ENCODE measurements at regions not wholly inside any gene's neighbourhood (a gene's known extent, or its start where the extent isn't known, plus 50 kb on each side); places are given as distances from the start of the nearest gene placed in this dataset.

- Histone ChIP-seq H3K4me3 (ENCODE audit: low read depth, low read length) (no peak overlapping the region), H3K4ac (ENCODE audit: low read depth, low read length) (no peak overlapping the region), H3K4me1 (ENCODE audit: control insufficient read depth in 1 of 2, insufficient read depth in 2 of 2, low read length in 2 of 2) (peaks cover 0 to 2% of the 10 kb centered on the region in 2 experiments), H3K9ac (ENCODE audit: low read length) (no peak overlapping the region), H3K14ac (ENCODE audit: low read length) (no peak overlapping the region), H4K91ac (ENCODE audit: low read depth, low read length) (no peak overlapping the region), H2BK5ac (ENCODE audit: low read depth, low read length, poor library complexity) (no peak overlapping the region), H4K8ac (ENCODE audit: low read depth, low read length) (no peak overlapping the region), H3K23ac (ENCODE audit: low read length) (no peak overlapping the region), H3K79me2 (ENCODE audit: control insufficient read depth, insufficient read depth, low read length, poor library complexity) (no peaks in the 10 kb centered on the region), H3K4me2 (ENCODE audit: low read length) (no peak overlapping the region), H3K79me1 (ENCODE audit: low read length) (no peaks in the 10 kb centered on the region), H3K36me3 (ENCODE audit: control insufficient read depth in 1 of 2, insufficient read depth in 2 of 2, low read length in 2 of 2) (no peaks in the 10 kb centered on the region), H3K18ac (ENCODE audit: low read length) (no peak overlapping the region), H2AFZ (ENCODE audit: insufficient read depth, low read length, poor library complexity) (no peak overlapping the region), H3K27me3 (ENCODE audit: insufficient read depth, low read length) (no peaks in the 10 kb centered on the region), H3K27ac (ENCODE audit: low read depth, low read length) (no peak overlapping the region), H3K9me3 (ENCODE audit: insufficient read depth, low read depth, low read length) (no peaks in the 10 kb centered on the region), H2AK5ac (ENCODE audit: low read length) (no peak overlapping the region), H2BK12ac (ENCODE audit: low read length) (no peak overlapping the region), H4K12ac (ENCODE audit: low read depth, low read length) (no peak overlapping the region), H2BK120ac (ENCODE audit: insufficient read depth, low read length, poor library complexity) (no peak overlapping the region)
- no peak for DNase-seq
Measured at GRCh38 chr1:58874342-58874741, 90.5 kb upstream of the JUN start.

- no peak overlapping the region for H3K4me2 ChIP-seq (ENCODE audit: low read length)
- H3K79me1 ChIP-seq (ENCODE audit: low read length) = no peaks in the 10 kb centered on the region
- H3K27ac ChIP-seq (ENCODE audit: low read depth, low read length) = no peak overlapping the region
- H4K8ac ChIP-seq (ENCODE audit: low read depth, low read length) = no peak overlapping the region
- H2BK5ac ChIP-seq (ENCODE audit: low read depth, low read length, poor library complexity) = no peak overlapping the region
- H3K4ac ChIP-seq (ENCODE audit: low read depth, low read length) = no peak overlapping the region
- H4K12ac ChIP-seq (ENCODE audit: low read depth, low read length) = no peak overlapping the region
- H3K18ac ChIP-seq (ENCODE audit: low read length) = no peak overlapping the region
- H3K9ac ChIP-seq (ENCODE audit: low read length) = no peak overlapping the region
- no peak overlapping the region for H2BK120ac ChIP-seq (ENCODE audit: insufficient read depth, low read length, poor library complexity)
- no CpG with 5 or more reads among the region's 12 CpGs for WGBS (ENCODE audit: extremely low coverage, insufficient coverage, insufficient read length)
- H3K4me3 ChIP-seq (ENCODE audit: low read depth, low read length) = no peak overlapping the region
- H3K23ac ChIP-seq (ENCODE audit: low read length) = no peak overlapping the region
- no peak overlapping the region for H2AFZ ChIP-seq (ENCODE audit: insufficient read depth, low read length, poor library complexity)
- H2AK5ac ChIP-seq (ENCODE audit: low read length) = no peak overlapping the region
- H3K14ac ChIP-seq (ENCODE audit: low read length) = no peak overlapping the region
- no peak overlapping the region for H2BK12ac ChIP-seq (ENCODE audit: low read length)
- peaks cover 0 to 2% of the 10 kb centered on the region in 2 experiments for H3K4me1 ChIP-seq (ENCODE audit: control insufficient read depth in 1 of 2, insufficient read depth in 2 of 2, low read length in 2 of 2)
- no peaks in the 10 kb centered on the region for H3K36me3 ChIP-seq (ENCODE audit: control insufficient read depth in 1 of 2, insufficient read depth in 2 of 2, low read length in 2 of 2)
- no peak overlapping the region for H4K91ac ChIP-seq (ENCODE audit: low read depth, low read length)
- no peaks in the 10 kb centered on the region for H3K27me3 ChIP-seq (ENCODE audit: insufficient read depth, low read length)
- H3K9me3 ChIP-seq (ENCODE audit: insufficient read depth, low read depth, low read length) = no peaks in the 10 kb centered on the region
- no peaks in the 10 kb centered on the region for H3K79me2 ChIP-seq (ENCODE audit: control insufficient read depth, insufficient read depth, low read length, poor library complexity)
- DNase-seq = no peak
Measured at GRCh38 chr1:58874757-58875755, 91.2 kb upstream of the JUN start.

GRCh38 chr1:58879464-58879863, 95.6 kb upstream of the JUN start:
- Histone ChIP-seq H3K4me3 (ENCODE audit: low read depth, low read length) (no peak overlapping the region), H3K18ac (ENCODE audit: low read length) (no peak overlapping the region), H3K9me3 (ENCODE audit: insufficient read depth, low read depth, low read length) (no peaks in the 10 kb centered on the region), H3K79me2 (ENCODE audit: control insufficient read depth, insufficient read depth, low read length, poor library complexity) (no peaks in the 10 kb centered on the region), H3K4me2 (ENCODE audit: low read length) (no peak overlapping the region), H2AFZ (ENCODE audit: insufficient read depth, low read length, poor library complexity) (no peak overlapping the region), H3K79me1 (ENCODE audit: low read length) (no peaks in the 10 kb centered on the region), H2AK5ac (ENCODE audit: low read length) (no peak overlapping the region), H3K27ac (ENCODE audit: low read depth, low read length) (no peak overlapping the region), H2BK120ac (ENCODE audit: insufficient read depth, low read length, poor library complexity) (no peak overlapping the region), H4K12ac (ENCODE audit: low read depth, low read length) (no peak overlapping the region), H3K4me1 (ENCODE audit: control insufficient read depth in 1 of 2, insufficient read depth in 2 of 2, low read length in 2 of 2) (peaks cover 5 to 14% of the 10 kb centered on the region in 2 experiments), H3K4ac (ENCODE audit: low read depth, low read length) (no peak overlapping the region), H2BK12ac (ENCODE audit: low read length) (no peak overlapping the region), H3K36me3 (ENCODE audit: control insufficient read depth in 1 of 2, insufficient read depth in 2 of 2, low read length in 2 of 2) (no peaks in the 10 kb centered on the region), H3K27me3 (ENCODE audit: insufficient read depth, low read length) (no peaks in the 10 kb centered on the region), H3K14ac (ENCODE audit: low read length) (no peak overlapping the region), H4K8ac (ENCODE audit: low read depth, low read length) (no peak overlapping the region), H4K91ac (ENCODE audit: low read depth, low read length) (no peak overlapping the region), H2BK5ac (ENCODE audit: low read depth, low read length, poor library complexity) (no peak overlapping the region), H3K23ac (ENCODE audit: low read length) (no peak overlapping the region), H3K9ac (ENCODE audit: low read length) (no peak overlapping the region)
- no CpG with 5 or more reads among the region's 2 CpGs for WGBS (ENCODE audit: extremely low coverage, insufficient coverage, insufficient read length)
- no peak for DNase-seq

DNA sequence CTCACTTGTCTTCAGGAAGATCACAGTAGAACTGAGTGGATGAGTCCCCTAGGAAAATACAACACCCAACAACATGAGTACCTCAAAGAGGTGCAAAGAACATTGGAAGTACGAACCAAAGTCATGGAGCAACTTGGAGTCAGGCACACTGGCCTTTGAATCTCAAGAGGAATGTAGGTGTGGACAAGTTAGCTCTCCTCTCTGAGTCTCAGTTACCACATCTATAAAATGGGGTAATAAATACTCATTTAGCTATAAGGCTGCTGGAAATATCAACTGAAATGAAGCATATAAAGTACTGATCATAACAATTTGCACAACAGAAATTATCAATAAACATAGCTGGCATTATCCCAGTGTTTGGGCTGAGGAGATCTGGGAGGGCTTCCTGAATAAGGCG, 96.7 kb upstream of the JUN start:
- Histone ChIP-seq H2AFZ (ENCODE audit: insufficient read depth, low read length, poor library complexity) (no peak overlapping the region), H3K36me3 (ENCODE audit: control insufficient read depth in 1 of 2, insufficient read depth in 2 of 2, low read length in 2 of 2) (no peaks in the 10 kb centered on the region), H3K4me1 (ENCODE audit: control insufficient read depth in 1 of 2, insufficient read depth in 2 of 2, low read length in 2 of 2) (peaks cover 5 to 12% of the 10 kb centered on the region in 2 experiments), H4K91ac (ENCODE audit: low read depth, low read length) (no peak overlapping the region), H3K23ac (ENCODE audit: low read length) (no peak overlapping the region), H3K9me3 (ENCODE audit: insufficient read depth, low read depth, low read length) (no peaks in the 10 kb centered on the region), H3K4me3 (ENCODE audit: low read depth, low read length) (no peak overlapping the region), H3K79me2 (ENCODE audit: control insufficient read depth, insufficient read depth, low read length, poor library complexity) (no peaks in the 10 kb centered on the region), H3K27ac (ENCODE audit: low read depth, low read length) (no peak overlapping the region), H3K79me1 (ENCODE audit: low read length) (peaks cover 2% of the 10 kb centered on the region), H2BK12ac (ENCODE audit: low read length) (no peak overlapping the region), H3K18ac (ENCODE audit: low read length) (no peak overlapping the region), H4K8ac (ENCODE audit: low read depth, low read length) (no peak overlapping the region), H2BK5ac (ENCODE audit: low read depth, low read length, poor library complexity) (no peak overlapping the region), H3K27me3 (ENCODE audit: insufficient read depth, low read length) (no peaks in the 10 kb centered on the region), H3K4ac (ENCODE audit: low read depth, low read length) (no peak overlapping the region), H3K4me2 (ENCODE audit: low read length) (no peak overlapping the region), H3K14ac (ENCODE audit: low read length) (no peak overlapping the region), H2AK5ac (ENCODE audit: low read length) (no peak overlapping the region), H4K12ac (ENCODE audit: low read depth, low read length) (no peak overlapping the region), H2BK120ac (ENCODE audit: insufficient read depth, low read length, poor library complexity) (no peak overlapping the region), H3K9ac (ENCODE audit: low read length) (no peak overlapping the region)
- no CpG with 5 or more reads among the region's 2 CpGs for WGBS (ENCODE audit: extremely low coverage, insufficient coverage, insufficient read length)
- no peak for DNase-seq

Data from trophoblast cell (in vitro differentiated cells and primary cell).